ENCODE measurements at regions not wholly inside any gene's neighbourhood (a gene's known extent, or its start where the extent isn't known, plus 50 kb on each side); places are given as distances from the start of the nearest gene placed in this dataset.
A peak's percentile ranks its signal among the peaks of the same experiment; 100 is the strongest.

- TF ChIP-seq RNF2 (IDR thresholded peaks at IDR 0.05; ENCODE audit: borderline replicate concordance, low read depth, low read length, missing control alignments, poor library complexity, severe bottlenecking) (no peak), POLR2A (IDR thresholded peaks at IDR 0.05; ENCODE audit: control extremely low read depth in 1 of 2, low read depth in 2 of 2, low read length in 2 of 2) (no peak), EZH2 (IDR thresholded peaks at IDR 0.05; ENCODE audit: low read depth, low read length, severe bottlenecking) (no peak), HDAC2 (IDR thresholded peaks at IDR 0.05; ENCODE audit: borderline replicate concordance in 1 of 2, low read depth in 2 of 2, low read length in 2 of 2) (no peak), TEAD4 (IDR thresholded peaks at IDR 0.05; ENCODE audit: low read depth, low read length) (peak; percentile 92), EP300 (IDR thresholded peaks at IDR 0.05; ENCODE audit: borderline replicate concordance in 1 of 2, low read depth in 2 of 2, low read length in 2 of 2) (no peak), CTBP2 (IDR thresholded peaks at IDR 0.05; ENCODE audit: borderline replicate concordance, insufficient read depth, insufficient read length, low read length) (no peak), CEBPB (IDR thresholded peaks at IDR 0.05; ENCODE audit: low read depth, low read length) (peak; percentile 35; the same call in 1 of the 2 replicates), TCF12 (IDR thresholded peaks at IDR 0.05; ENCODE audit: low read depth, low read length) (no peak), JUN (IDR thresholded peaks at IDR 0.05; ENCODE audit: low read depth, low read length) (no peak), TBP (IDR thresholded peaks at IDR 0.05; ENCODE audit: low read depth, low read length) (no peak), BRCA1 (IDR thresholded peaks at IDR 0.05; ENCODE audit: low read depth, low read length) (no peak), HDAC6 (IDR thresholded peaks at IDR 0.05; ENCODE audit: low read depth, low read length) (no peak), SP1 (IDR thresholded peaks at IDR 0.05; ENCODE audit: low read depth, low read length) (no peak), SP2 (IDR thresholded peaks at IDR 0.05; ENCODE audit: low read length) (no peak), GABPA (IDR thresholded peaks at IDR 0.05; ENCODE audit: borderline replicate concordance, insufficient read depth, low read length) (no peak), PHF8 (conservative IDR thresholded peaks at IDR 0.05; ENCODE audit: low read depth, low read length) (no peak), NRF1 (IDR thresholded peaks at IDR 0.05; ENCODE audit: low read depth, low read length) (no peak), KDM4A (IDR thresholded peaks at IDR 0.05; ENCODE audit: low read depth, low read length, severe bottlenecking) (no peak), RFX5 (IDR thresholded peaks at IDR 0.05; ENCODE audit: borderline replicate concordance, low read depth, low read length) (no peak), CHD2 (IDR thresholded peaks at IDR 0.05; ENCODE audit: low read length) (no peak), SAP30 (IDR thresholded peaks at IDR 0.05; ENCODE audit: insufficient read depth, insufficient replicate concordance, low read length) (no peak)
- TF ChIP-seq, protein P1, sequence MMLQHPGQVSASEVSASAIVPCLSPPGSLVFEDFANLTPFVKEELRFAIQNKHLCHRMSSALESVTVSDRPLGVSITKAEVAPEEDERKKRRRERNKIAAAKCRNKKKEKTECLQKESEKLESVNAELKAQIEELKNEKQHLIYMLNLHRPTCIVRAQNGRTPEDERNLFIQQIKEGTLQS (IDR thresholded peaks at IDR 0.05; ENCODE audit: insufficient read depth, low read depth, low read length) = no peak
Observed at GRCh38 chr15:88337993-88338392, 81.5 kb upstream of the NTRK3 start (continued).
